A673 (cell line): ENCODE measurements at regions not wholly inside any gene's neighbourhood (a gene's known extent, or its start where the extent isn't known, plus 50 kb on each side); places are given as distances from the start of the nearest gene placed in this dataset.

Experiments used
- BruUV-seq: library from RNA; stranded (reverse); fragments of 400-500 nt; replicated peaks from 2 replicates; lab custom pipeline; 2021; lab: Mats Ljungman, UMichigan
- CTCF ChIA-PET: fragments of 300-600 bp; sonication (Branson Sonifier 250); formaldehyde crosslinking; loops from one replicate; lab custom pipeline; 2022; ENCODE audit warnings: antibody characterized with exemption; lab: Charles Lee
- POLR2A ChIA-PET: fragments of 300-600 bp; sonication (Branson Sonifier 250); formaldehyde crosslinking; loops from one replicate; lab custom pipeline; 2022; ENCODE audit warnings: antibody characterized with exemption; ENCODE audit not compliant: low non-redundant PET; lab: Charles Lee
- DNase-seq: peaks from one replicate; pipeline ENCODE4 v3.0.0-alpha.2; 2015; ENCODE audit warnings: low spot score
- H3K27ac ChIP-seq: fragments of 200-600 bp; sonication (generic); 2 replicates; pipeline ENCODE4 v1.5.1; 2016; ENCODE audit warnings: mixed run types, low read depth, mild to moderate bottlenecking, mixed read lengths, antibody characterized with exemption, low read length; ENCODE audit not compliant: poor library complexity, severe bottlenecking
- H3K27me3 ChIP-seq: fragments of 200-600 bp; sonication (generic); replicated peaks from 2 replicates; pipeline ENCODE4 v1.6.1; 2017; ENCODE audit warnings: mixed run types, low read depth, mild to moderate bottlenecking, mixed read lengths, antibody characterized with exemption, low read length; ENCODE audit not compliant: insufficient read depth, poor library complexity
- H3K36me3 ChIP-seq: fragments of 200-600 bp; sonication (generic); 2 replicates; pipeline ENCODE4 v1.6.1; 2016; ENCODE audit warnings: mixed run types, mild to moderate bottlenecking, mixed read lengths, antibody characterized with exemption, low read length; ENCODE audit not compliant: insufficient read depth, poor library complexity, severe bottlenecking
- H3K4me1 ChIP-seq: fragments of 200-600 bp; sonication (generic); 2 replicates; pipeline ENCODE4 v1.6.1; 2017; ENCODE audit warnings: mixed run types, mild to moderate bottlenecking, mixed read lengths, antibody characterized with exemption, low read length; ENCODE audit not compliant: insufficient read depth, poor library complexity, severe bottlenecking
- H3K4me3 ChIP-seq: fragments of 200-600 bp; sonication (generic); 2 replicates; pipeline ENCODE4 v1.5.1; 2016; ENCODE audit warnings: low read depth, mixed run types, mild to moderate bottlenecking, mixed read lengths, low read length; ENCODE audit not compliant: poor library complexity, severe bottlenecking
- H3K9me3 ChIP-seq: fragments of 200-600 bp; sonication (generic); 2 replicates; pipeline ENCODE4 v1.6.1; 2016; ENCODE audit warnings: mixed run types, low read depth, mild to moderate bottlenecking, mixed read lengths, antibody characterized with exemption, low read length; ENCODE audit not compliant: poor library complexity, severe bottlenecking
- CTCF ChIP-seq: fragments of 300-800, 200-600 bp; sonication (generic); conservative IDR thresholded peaks from 2 replicates; pipeline ENCODE4 v1.5.1; 2017; ENCODE audit warnings: low read depth, mild to moderate bottlenecking, antibody characterized with exemption, low read length, moderate library complexity, mixed read lengths
- EZH2 ChIP-seq: fragments of 200-600 bp; sonication (generic); IDR thresholded peaks from 2 replicates; pipeline ENCODE4 v1.6.1; 2017; ENCODE audit warnings: borderline replicate concordance, low read depth, mild to moderate bottlenecking, mixed read lengths, antibody characterized with exemption, low read length; ENCODE audit not compliant: poor library complexity, severe bottlenecking
- intact Hi-C: fragments of 100-400 bp; cut with micrococcal nuclease; formaldehyde crosslinking; loops from one replicate; pipeline ENCODE4 v1.10.0; 2022; ENCODE audit not compliant: unreplicated experiment

DNA sequence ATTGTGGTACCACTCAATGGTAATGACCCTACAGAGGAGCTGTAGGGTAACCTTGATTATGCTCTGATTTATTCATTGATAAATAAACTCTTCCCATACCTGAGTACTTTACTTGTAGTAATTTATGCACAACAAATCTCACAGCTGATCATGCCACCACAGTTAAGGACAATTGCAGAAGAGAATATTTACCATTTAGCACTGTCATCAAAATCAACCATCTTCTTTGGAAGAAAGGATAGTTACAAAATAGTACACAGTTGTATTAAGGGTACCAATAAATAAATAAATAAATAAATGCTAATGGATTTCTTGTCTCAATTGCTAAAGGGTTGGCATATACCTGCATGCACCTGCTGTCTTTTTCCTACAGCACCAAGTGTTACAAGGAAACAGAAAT lies 97.6 kb upstream of the PDE1C start:
- H3K4me1 ChIP-seq, result no peaks in the 10 kb centered on the region
- no peaks in the 10 kb centered on the region for H3K36me3 ChIP-seq
- POLR2A ChIA-PET, result no interaction called here
- H3K27ac ChIP-seq, result no peak overlapping the region
- no peak for TF ChIP-seq CTCF
- TF ChIP-seq EZH2, result no peak
- CTCF ChIA-PET, result no interaction called here
- no peak overlapping the region for H3K4me3 ChIP-seq
- intact Hi-C loops, result loop anchor here (10.0 kb wide), 1 partner anchor 383 kb away; no protein-coding TSS in a partner anchor
- no peak for DNase-seq
- H3K9me3 ChIP-seq, result no peaks in the 10 kb centered on the region
- BruUV-seq, result no TSS peak
- peaks cover 3% of the 10 kb centered on the region for H3K27me3 ChIP-seq

GRCh38 chr7:32167256-32167655 lies 97.0 kb upstream of the PDE1C start:
- H3K4me1 ChIP-seq, result no peaks in the 10 kb centered on the region
- no TSS peak for BruUV-seq
- H3K4me3 ChIP-seq, result no peak overlapping the region
- TF ChIP-seq CTCF (no peak), EZH2 (no peak)
- no peak overlapping the region for H3K27ac ChIP-seq
- ChIA-PET POLR2A (interaction anchor here (0.6 kb wide), 1 partner anchor 646 kb away, joined by 19 read pairs; no protein-coding TSS in a partner anchor), CTCF (no interaction called here)
- H3K9me3 ChIP-seq, result no peaks in the 10 kb centered on the region
- no peak for DNase-seq
- intact Hi-C loops, result loop anchor here (10.0 kb wide), 1 partner anchor 382 kb away; no protein-coding TSS in a partner anchor
- no peaks in the 10 kb centered on the region for H3K36me3 ChIP-seq
- peaks cover 3% of the 10 kb centered on the region for H3K27me3 ChIP-seq

DNA sequence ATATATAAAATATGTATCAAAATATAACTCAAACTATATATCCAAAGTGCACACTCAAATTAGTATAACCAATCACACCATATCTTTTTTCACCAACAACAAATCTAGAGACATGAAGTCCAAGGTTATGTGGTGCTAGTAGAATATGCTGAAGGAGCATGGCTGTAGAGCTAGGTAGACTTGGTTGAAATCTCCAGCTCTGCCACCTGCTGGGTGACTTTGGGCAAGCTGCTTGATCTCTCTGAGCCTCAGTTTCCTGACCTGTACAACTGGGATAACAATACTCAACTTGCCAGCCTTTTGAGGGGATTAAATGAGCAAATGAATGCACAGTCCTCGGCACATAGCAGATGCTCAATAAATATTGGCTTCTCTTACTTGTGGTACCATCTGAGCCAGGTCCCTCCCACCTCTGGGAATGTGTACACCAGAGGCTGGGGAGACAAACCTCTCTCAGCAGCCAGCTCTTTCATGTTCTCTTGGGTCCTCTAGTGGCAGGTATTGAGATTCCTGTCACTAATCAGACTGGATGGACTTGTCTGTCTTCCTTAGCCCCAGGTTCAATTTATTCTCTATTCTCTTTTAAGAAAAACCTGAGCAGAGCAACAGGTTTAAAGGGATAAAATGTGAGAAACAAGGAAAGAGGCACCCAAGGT lies 94.3 kb upstream of the PDE1C start:
- TF ChIP-seq EZH2, result no peak
- peak; percentile 58 for TF ChIP-seq CTCF

More for the DNA sequence above, 94.3 kb upstream of the PDE1C start:
- POLR2A ChIA-PET, result no interaction called here
- Histone ChIP-seq H3K36me3 (no peaks in the 10 kb centered on the region), H3K27me3 (peaks cover 3% of the 10 kb centered on the region), H3K4me1 (no peaks in the 10 kb centered on the region), H3K27ac (no peak overlapping the region), H3K9me3 (no peaks in the 10 kb centered on the region), H3K4me3 (no peak overlapping the region)
- CTCF ChIA-PET, result interaction anchor here (0.8 to 1.0 kb wide), 2 partner anchors 40 to 421 kb away, joined by 3 read pairs; no protein-coding TSS in a partner anchor
- intact Hi-C loops, result loop anchor here (10.0 kb wide), 1 partner anchor 380 kb away; no protein-coding TSS in a partner anchor
- DNase-seq, result peak; percentile 66
- no TSS peak for BruUV-seq
